ENCODE measurements at regions not wholly inside any gene's neighbourhood (a gene's known extent, or its start where the extent isn't known, plus 50 kb on each side); places are given as distances from the start of the nearest gene placed in this dataset.

DNA sequence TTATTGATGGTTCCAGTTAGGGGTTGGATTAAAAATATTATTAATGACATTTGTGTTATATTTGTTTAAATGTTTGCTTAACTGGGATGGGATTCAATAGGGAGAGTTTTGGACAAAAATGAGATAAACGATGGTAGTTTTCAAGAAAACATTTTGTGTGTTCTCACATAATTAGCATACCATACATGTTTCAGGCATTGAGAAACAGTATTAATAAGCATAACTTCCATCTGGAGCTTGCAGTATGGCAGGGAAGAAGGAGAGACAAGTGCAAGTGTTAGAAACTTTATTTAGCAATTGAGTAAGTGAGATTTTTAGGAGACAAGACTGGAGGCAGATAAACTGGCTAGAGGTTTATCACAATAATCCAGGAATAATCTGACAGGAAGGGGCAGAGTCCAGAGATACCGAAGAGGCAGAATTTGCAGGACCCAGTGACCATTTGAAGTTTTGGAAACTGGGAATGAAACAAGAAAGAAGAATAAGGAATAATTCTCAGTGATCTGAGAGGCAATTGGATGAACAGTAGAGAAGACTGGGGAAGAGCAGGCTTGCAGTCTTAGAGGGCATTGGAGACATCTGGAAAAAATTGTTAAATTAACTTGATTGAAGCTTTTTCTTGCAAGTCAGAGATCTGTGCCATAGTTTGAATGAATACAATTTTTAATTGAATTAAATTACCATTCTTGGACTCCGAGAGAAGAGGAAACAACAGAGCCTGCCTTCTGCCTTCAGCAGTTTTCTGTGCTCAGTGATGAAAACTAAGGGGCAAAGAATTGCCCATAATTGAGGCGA, 73.0 kb upstream of the PTCHD4 start (continued):
- no peak for TF ChIP-seq PRDM15 (CRISPR knock-in tag; IDR thresholded peaks at IDR 0.05)
- TF ChIP-seq ZBED1 (IDR thresholded peaks at IDR 0.05; ENCODE audit: borderline replicate concordance): no peak
- TF ChIP-seq IKZF2 (IDR thresholded peaks at IDR 0.05): no peak
- TF ChIP-seq MYB (IDR thresholded peaks at IDR 0.05; ENCODE audit: borderline replicate concordance, low read depth, low read length): no peak
- no peak for TF ChIP-seq EGR1 (IDR thresholded peaks at IDR 0.05; ENCODE audit: borderline replicate concordance in 1 of 2, low read depth in 2 of 2, low read length in 2 of 2)
- TF ChIP-seq BMI1 (IDR thresholded peaks at IDR 0.05; ENCODE audit: borderline replicate concordance): no peak
- no peak for TF ChIP-seq WRNIP1 (IDR thresholded peaks at IDR 0.05; ENCODE audit: borderline replicate concordance, low read depth, low read length)
- no peak for TF ChIP-seq CHD4 (IDR thresholded peaks at IDR 0.05)
- no peak for TF ChIP-seq YY1 (IDR thresholded peaks at IDR 0.05; ENCODE audit: low read depth, low read length)

GRCh38 chr6:48183178-48183577, 72.2 kb upstream of the PTCHD4 start:
- H3K79me2 ChIP-seq (ENCODE audit: control insufficient read depth, insufficient read depth, low read length): no peaks in the 10 kb centered on the region
- H3K27ac ChIP-seq (ENCODE audit: control insufficient read depth, insufficient read depth): no peak overlapping the region
- H3K4me3 ChIP-seq: no peak overlapping the region
- intact Hi-C loops (cut with micrococcal nuclease; ENCODE audit: unreplicated experiment): no loop called here
- POLR2A ChIA-PET: no interaction called here
- H3K4me1 ChIP-seq (ENCODE audit: control insufficient read depth, insufficient read depth, low read length): no peaks in the 10 kb centered on the region
- in situ Hi-C loops (cut with MboI): no loop called here
- 0% methylated on average over 1 of the region's 1 CpG for WGBS (ENCODE audit: insufficient coverage, insufficient replicate concordance, low lambda C conversion rate, missing lambda C conversion rate)
- RAD21 ChIA-PET (ENCODE audit: unreplicated experiment): no interaction called here
- FAIRE-seq (no peak), ATAC-seq (no peak), DNase-seq (ENCODE audit: low read depth, low spot score) (no peak)
- no TSS peak for BruUV-seq (replicated peaks)
- H3K9me3 ChIP-seq (replicated peaks; ENCODE audit: control insufficient read depth, insufficient read depth, low read length): no peaks in the 10 kb centered on the region
- CTCF ChIA-PET: no interaction called here
- SMC1A ChIA-PET (ENCODE audit: uncharacterized antibody, unreplicated experiment): no interaction called here
- no peaks in the 10 kb centered on the region for H3K27me3 ChIP-seq (replicated peaks in 1 of 2; ENCODE audit: control insufficient read depth in 2 of 2, insufficient read depth in 2 of 2, low read length in 1 of 2)
- no peak overlapping the region for H3K4me2 ChIP-seq (ENCODE audit: control insufficient read depth, insufficient read depth)
- no peaks in the 10 kb centered on the region for H4K20me1 ChIP-seq (ENCODE audit: control insufficient read depth, insufficient read depth)
- H3K36me3 ChIP-seq (ENCODE audit: control insufficient read depth in 2 of 2, insufficient read depth in 2 of 2, low read length in 1 of 2): no peaks in the 10 kb centered on the region
- H3K9ac ChIP-seq (ENCODE audit: control insufficient read depth, insufficient read depth, low read length): no peak overlapping the region
- TF ChIP-seq ZNF274 (IDR thresholded peaks at IDR 0.05; ENCODE audit: insufficient read depth, insufficient read length) (no peak), KDM1A (IDR thresholded peaks at IDR 0.05; ENCODE audit: borderline replicate concordance) (no peak), POLR2AphosphoS2 (IDR thresholded peaks at IDR 0.05; ENCODE audit: low read depth, low read length) (no peak), TCF12 (IDR thresholded peaks at IDR 0.05; ENCODE audit: low read depth, low read length) (no peak), FOS (IDR thresholded peaks at IDR 0.05; ENCODE audit: borderline replicate concordance, extremely low read depth, insufficient read length) (no peak), CHD2 (IDR thresholded peaks at IDR 0.05; ENCODE audit: borderline replicate concordance, low read depth, low read length) (no peak), WRNIP1 (IDR thresholded peaks at IDR 0.05; ENCODE audit: borderline replicate concordance, low read depth, low read length) (no peak), BMI1 (IDR thresholded peaks at IDR 0.05; ENCODE audit: borderline replicate concordance) (no peak), NFIC (IDR thresholded peaks at IDR 0.05; ENCODE audit: low read depth, low read length) (no peak), YY1 (IDR thresholded peaks at IDR 0.05; ENCODE audit: low read depth, low read length) (no peak)
- H2AFZ ChIP-seq (ENCODE audit: control insufficient read depth, low read depth, low read length): no peak overlapping the region

Data from GM12878 (cell line).